ENCODE measurements at regions not wholly inside any gene's neighbourhood (a gene's known extent, or its start where the extent isn't known, plus 50 kb on each side); places are given as distances from the start of the nearest gene placed in this dataset.

GRCh38 chr18:78915446-78916008 is 64.1 kb upstream of the SALL3 start:
- Histone ChIP-seq H3K9me3 (ENCODE audit: control insufficient read depth in 5 of 5, low read length in 5 of 5) (peaks cover 0 to 5% (median 0%) of the 10 kb centered on the region in 5 donors), H3K4me1 (ENCODE audit: control insufficient read depth in 5 of 5, insufficient read depth in 5 of 5, low read length in 5 of 5) (no peaks in the 10 kb centered on the region), H3K4me3 (ENCODE audit: low read depth in 1 of 5, low read length in 5 of 5) (no peak overlapping the region), H3K27me3 (ENCODE audit: control insufficient read depth in 5 of 5, insufficient read depth in 4 of 5, low read length in 5 of 5) (peaks cover 0 to 10% (median 4%) of the 10 kb centered on the region in 5 donors), H3K9ac (ENCODE audit: low read length in 5 of 5) (no peak overlapping the region), H3K36me3 (ENCODE audit: control insufficient read depth in 5 of 5, insufficient read depth in 5 of 5, low read length in 5 of 5) (no peaks in the 10 kb centered on the region), H3K27ac (ENCODE audit: low read depth, low read length) (no peak overlapping the region)

GRCh38 chr18:78918707-78919106 is 60.9 kb upstream of the SALL3 start:
- peaks cover 0 to 9% (median 5%) of the 10 kb centered on the region in 5 donors for H3K27me3 ChIP-seq (ENCODE audit: control insufficient read depth in 5 of 5, insufficient read depth in 4 of 5, low read length in 5 of 5)
- H3K4me3 ChIP-seq (ENCODE audit: low read depth in 1 of 5, low read length in 5 of 5): no peak overlapping the region
- no peak overlapping the region for H3K27ac ChIP-seq (ENCODE audit: low read depth, low read length)
- peaks cover 0 to 5% (median 0%) of the 10 kb centered on the region in 5 donors for H3K9me3 ChIP-seq (ENCODE audit: control insufficient read depth in 5 of 5, low read length in 5 of 5)
- H3K9ac ChIP-seq (ENCODE audit: low read length in 5 of 5): no peak overlapping the region
- H3K36me3 ChIP-seq (ENCODE audit: control insufficient read depth in 5 of 5, insufficient read depth in 5 of 5, low read length in 5 of 5): no peaks in the 10 kb centered on the region
- H3K4me1 ChIP-seq (ENCODE audit: control insufficient read depth in 5 of 5, insufficient read depth in 5 of 5, low read length in 5 of 5): no peaks in the 10 kb centered on the region

GRCh38 chr18:78919956-78920355 is 59.7 kb upstream of the SALL3 start:
- no peak overlapping the region for H3K9ac ChIP-seq (ENCODE audit: low read length in 5 of 5)
- H3K27ac ChIP-seq (ENCODE audit: low read depth, low read length): no peak overlapping the region
- H3K27me3 ChIP-seq (ENCODE audit: control insufficient read depth in 5 of 5, insufficient read depth in 4 of 5, low read length in 5 of 5): peaks cover 0 to 9% (median 2%) of the 10 kb centered on the region in 5 donors
- H3K4me3 ChIP-seq (ENCODE audit: low read depth in 1 of 5, low read length in 5 of 5): no peak overlapping the region
- no peaks in the 10 kb centered on the region for H3K36me3 ChIP-seq (ENCODE audit: control insufficient read depth in 5 of 5, insufficient read depth in 5 of 5, low read length in 5 of 5)
- no peaks in the 10 kb centered on the region for H3K4me1 ChIP-seq (ENCODE audit: control insufficient read depth in 5 of 5, insufficient read depth in 5 of 5, low read length in 5 of 5)
- H3K9me3 ChIP-seq (ENCODE audit: control insufficient read depth in 5 of 5, low read length in 5 of 5): peaks cover 0 to 5% (median 0%) of the 10 kb centered on the region in 5 donors

GRCh38 chr18:78920456-78921138 is 59.0 kb upstream of the SALL3 start:
- Histone ChIP-seq H3K36me3 (ENCODE audit: control insufficient read depth in 5 of 5, insufficient read depth in 5 of 5, low read length in 5 of 5) (no peaks in the 10 kb centered on the region), H3K4me1 (ENCODE audit: control insufficient read depth in 5 of 5, insufficient read depth in 5 of 5, low read length in 5 of 5) (no peaks in the 10 kb centered on the region), H3K27me3 (ENCODE audit: control insufficient read depth in 5 of 5, insufficient read depth in 4 of 5, low read length in 5 of 5) (peaks cover 0 to 9% (median under 1%) of the 10 kb centered on the region in 5 donors), H3K4me3 (ENCODE audit: low read depth in 1 of 5, low read length in 5 of 5) (no peak overlapping the region), H3K9ac (ENCODE audit: low read length in 5 of 5) (no peak overlapping the region), H3K9me3 (ENCODE audit: control insufficient read depth in 5 of 5, low read length in 5 of 5) (peaks cover 0 to 1% (median 0%) of the 10 kb centered on the region in 5 donors), H3K27ac (ENCODE audit: low read depth, low read length) (no peak overlapping the region)

- Histone ChIP-seq H3K4me1 (ENCODE audit: control insufficient read depth in 5 of 5, insufficient read depth in 5 of 5, low read length in 5 of 5) (no peaks in the 10 kb centered on the region), H3K9ac (ENCODE audit: low read length in 5 of 5) (no peak overlapping the region)
Measured at GRCh38 chr18:78922856-78923255, 56.8 kb upstream of the SALL3 start.

GRCh38 chr18:78924301-78924700 is 55.3 kb upstream of the SALL3 start:
- H3K9ac ChIP-seq (ENCODE audit: low read length in 5 of 5): no peak overlapping the region
- H3K36me3 ChIP-seq (ENCODE audit: control insufficient read depth in 5 of 5, insufficient read depth in 5 of 5, low read length in 5 of 5): no peaks in the 10 kb centered on the region
- H3K4me1 ChIP-seq (ENCODE audit: control insufficient read depth in 5 of 5, insufficient read depth in 5 of 5, low read length in 5 of 5): no peaks in the 10 kb centered on the region
- H3K9me3 ChIP-seq (ENCODE audit: control insufficient read depth in 5 of 5, low read length in 5 of 5): peaks cover 0 to 3% (median 0%) of the 10 kb centered on the region in 5 donors
- no peak overlapping the region for H3K4me3 ChIP-seq (ENCODE audit: low read depth in 1 of 5, low read length in 5 of 5)
- H3K27ac ChIP-seq (ENCODE audit: low read depth, low read length): no peak overlapping the region
- peaks cover 0 to 13% (median 0%) of the 10 kb centered on the region in 5 donors for H3K27me3 ChIP-seq (ENCODE audit: control insufficient read depth in 5 of 5, insufficient read depth in 4 of 5, low read length in 5 of 5)

More at GRCh38 chr18:78922856-78923255, 56.8 kb upstream of the SALL3 start:
- H3K27ac ChIP-seq (ENCODE audit: low read depth, low read length): no peak overlapping the region
- H3K27me3 ChIP-seq (ENCODE audit: control insufficient read depth in 5 of 5, insufficient read depth in 4 of 5, low read length in 5 of 5): peaks cover 0 to 13% (median 0%) of the 10 kb centered on the region in 5 donors
- peaks cover 0 to 3% (median 0%) of the 10 kb centered on the region in 5 donors for H3K9me3 ChIP-seq (ENCODE audit: control insufficient read depth in 5 of 5, low read length in 5 of 5)
- no peaks in the 10 kb centered on the region for H3K36me3 ChIP-seq (ENCODE audit: control insufficient read depth in 5 of 5, insufficient read depth in 5 of 5, low read length in 5 of 5)
- H3K4me3 ChIP-seq (ENCODE audit: low read depth in 1 of 5, low read length in 5 of 5): no peak overlapping the region

- Histone ChIP-seq H3K27ac (ENCODE audit: low read depth, low read length) (no peak overlapping the region), H3K36me3 (ENCODE audit: control insufficient read depth in 5 of 5, insufficient read depth in 5 of 5, low read length in 5 of 5) (no peaks in the 10 kb centered on the region), H3K4me1 (ENCODE audit: control insufficient read depth in 5 of 5, insufficient read depth in 5 of 5, low read length in 5 of 5) (no peaks in the 10 kb centered on the region), H3K9ac (ENCODE audit: low read length in 5 of 5) (no peak overlapping the region), H3K4me3 (ENCODE audit: low read depth in 1 of 5, low read length in 5 of 5) (no peak overlapping the region), H3K27me3 (ENCODE audit: control insufficient read depth in 5 of 5, insufficient read depth in 4 of 5, low read length in 5 of 5) (peaks cover 0 to 13% (median 0%) of the 10 kb centered on the region in 5 donors), H3K9me3 (ENCODE audit: control insufficient read depth in 5 of 5, low read length in 5 of 5) (peaks cover 0 to 3% (median 0%) of the 10 kb centered on the region in 5 donors)
Measured at GRCh38 chr18:78924786-78925540, 54.7 kb upstream of the SALL3 start.

GRCh38 chr18:78925557-78926242 is 53.9 kb upstream of the SALL3 start:
- no peak overlapping the region for H3K27ac ChIP-seq (ENCODE audit: low read depth, low read length)
- H3K9ac ChIP-seq (ENCODE audit: low read length in 5 of 5): no peak overlapping the region
- H3K27me3 ChIP-seq (ENCODE audit: control insufficient read depth in 5 of 5, insufficient read depth in 4 of 5, low read length in 5 of 5): peaks cover 0 to 13% (median 0%) of the 10 kb centered on the region in 5 donors
- H3K4me1 ChIP-seq (ENCODE audit: control insufficient read depth in 5 of 5, insufficient read depth in 5 of 5, low read length in 5 of 5): no peaks in the 10 kb centered on the region
- H3K36me3 ChIP-seq (ENCODE audit: control insufficient read depth in 5 of 5, insufficient read depth in 5 of 5, low read length in 5 of 5): no peaks in the 10 kb centered on the region
- H3K4me3 ChIP-seq (ENCODE audit: low read depth in 1 of 5, low read length in 5 of 5): no peak overlapping the region
- peaks cover 0 to 3% (median 0%) of the 10 kb centered on the region in 5 donors for H3K9me3 ChIP-seq (ENCODE audit: control insufficient read depth in 5 of 5, low read length in 5 of 5)

- Histone ChIP-seq H3K4me1 (ENCODE audit: control insufficient read depth in 5 of 5, insufficient read depth in 5 of 5, low read length in 5 of 5) (no peaks in the 10 kb centered on the region), H3K27ac (ENCODE audit: low read depth, low read length) (no peak overlapping the region), H3K4me3 (ENCODE audit: low read depth in 1 of 5, low read length in 5 of 5) (no peak overlapping the region), H3K36me3 (ENCODE audit: control insufficient read depth in 5 of 5, insufficient read depth in 5 of 5, low read length in 5 of 5) (no peaks in the 10 kb centered on the region), H3K27me3 (ENCODE audit: control insufficient read depth in 5 of 5, insufficient read depth in 4 of 5, low read length in 5 of 5) (peaks cover 0 to 12% (median 0%) of the 10 kb centered on the region in 5 donors), H3K9me3 (ENCODE audit: control insufficient read depth in 5 of 5, low read length in 5 of 5) (peaks cover 0 to 3% (median 0%) of the 10 kb centered on the region in 5 donors), H3K9ac (ENCODE audit: low read length in 5 of 5) (no peak overlapping the region)
Measured at GRCh38 chr18:78926243-78926615, 53.4 kb upstream of the SALL3 start.
